HG03159 (cell line): ENCODE measurements at regions not wholly inside any gene's neighbourhood (a gene's known extent, or its start where the extent isn't known, plus 50 kb on each side); places are given as distances from the start of the nearest gene placed in this dataset.

ENCODE experiments used
- ATAC-seq: cut with Tn5 transposase; IDR thresholded peaks from one replicate; pipeline ENCODE4 v1.9.1; 2021; ENCODE audit warnings: mild to moderate bottlenecking, moderate library complexity; ENCODE audit not compliant: unreplicated experiment

GRCh38 chr14:101097109-101097793 is 193.7 kb upstream of the RTL1 start:
- no peak for ATAC-seq

- no peak for ATAC-seq
Measured at GRCh38 chr14:101098177-101098576, 194.7 kb upstream of the RTL1 start.

- ATAC-seq, result no peak
Measured at GRCh38 chr14:101098641-101099040, 195.1 kb upstream of the RTL1 start.

- no peak for ATAC-seq
Measured at GRCh38 chr14:101101456-101102056, 198.0 kb upstream of the RTL1 start.

GRCh38 chr14:101102875-101103274 is 199.4 kb upstream of the RTL1 start:
- ATAC-seq, result no peak

GRCh38 chr14:101103321-101103901 is 199.9 kb upstream of the RTL1 start:
- ATAC-seq, result no peak

- no peak for ATAC-seq
Measured at GRCh38 chr14:101104485-101104884, 201.0 kb upstream of the RTL1 start.

- ATAC-seq, result no peak
Measured at GRCh38 chr14:101105045-101105444, 201.5 kb upstream of the RTL1 start.

GRCh38 chr14:101108579-101109346 is 205.2 kb upstream of the RTL1 start:
- ATAC-seq, result no peak

- ATAC-seq, result no peak
Measured at GRCh38 chr14:101109347-101109638, 205.8 kb upstream of the RTL1 start.

GRCh38 chr14:101109981-101110728 is 206.6 kb upstream of the RTL1 start:
- ATAC-seq, result no peak

- no peak for ATAC-seq
Measured at GRCh38 chr14:101110729-101111619, 207.5 kb upstream of the RTL1 start.

GRCh38 chr14:101111620-101112290 is 208.2 kb upstream of the RTL1 start:
- ATAC-seq, result no peak

- no peak for ATAC-seq
Measured at GRCh38 chr14:101112351-101113107, 209.0 kb upstream of the RTL1 start.

- ATAC-seq, result no peak
Measured at GRCh38 chr14:101113108-101113612, 209.6 kb upstream of the RTL1 start.

GRCh38 chr14:101113835-101114725 is 210.6 kb upstream of the RTL1 start:
- no peak for ATAC-seq

GRCh38 chr14:101114726-101115515 is 211.4 kb upstream of the RTL1 start:
- ATAC-seq, result no peak
